NCI-H1436 (cell line): ENCODE measurements at regions not wholly inside any gene's neighbourhood (a gene's known extent, or its start where the extent isn't known, plus 50 kb on each side); places are given as distances from the start of the nearest gene placed in this dataset.

Source experiments
- DNase-seq: peaks from one replicate; lab custom pipeline; 2025; lab: John Stamatoyannopoulos, UW

- DNase-seq, result no peak
Measured at GRCh38 chr4:146998157-146998556, 52.5 kb upstream of the TTC29 start.

DNA sequence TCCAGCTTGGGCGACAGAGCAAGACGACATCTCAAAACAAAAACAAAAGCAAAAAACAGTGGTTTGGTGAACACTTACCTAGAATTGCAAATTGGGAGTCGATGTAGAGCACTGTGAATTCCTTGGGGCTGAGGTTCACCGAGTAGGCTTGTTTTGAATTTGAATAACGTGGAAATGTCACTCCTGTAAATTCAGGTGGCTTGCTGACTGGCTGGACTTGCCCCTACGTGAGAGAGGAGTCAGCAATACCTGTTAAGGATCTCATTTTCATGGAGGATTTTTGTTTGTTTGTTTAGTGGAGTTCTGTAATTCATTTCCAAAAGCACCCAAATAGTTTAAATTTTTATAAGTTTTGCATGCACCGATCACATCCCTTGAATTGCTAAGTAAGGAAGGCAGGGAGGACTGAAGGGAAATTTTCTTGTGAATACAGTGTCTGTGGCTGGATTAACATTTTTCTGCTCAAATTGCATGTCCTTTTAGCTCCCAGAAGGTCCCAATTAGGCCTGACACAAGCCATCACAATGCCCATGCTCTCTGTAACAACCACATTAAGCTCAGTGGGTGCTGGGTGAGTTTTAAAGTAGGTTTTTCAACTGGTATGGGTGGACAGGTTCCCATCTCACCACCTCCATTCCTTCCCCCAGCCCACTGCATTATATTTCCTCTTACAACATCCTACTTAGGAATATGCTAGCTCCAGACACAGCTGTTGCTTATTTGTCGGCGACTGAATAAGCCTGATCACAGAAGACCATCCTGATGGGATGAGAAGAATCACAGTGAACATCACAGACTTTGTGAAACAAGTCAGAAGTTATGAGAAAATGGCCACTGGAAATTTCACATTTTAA is 58.5 kb upstream of the TTC29 start:
- DNase-seq, result no peak

DNA sequence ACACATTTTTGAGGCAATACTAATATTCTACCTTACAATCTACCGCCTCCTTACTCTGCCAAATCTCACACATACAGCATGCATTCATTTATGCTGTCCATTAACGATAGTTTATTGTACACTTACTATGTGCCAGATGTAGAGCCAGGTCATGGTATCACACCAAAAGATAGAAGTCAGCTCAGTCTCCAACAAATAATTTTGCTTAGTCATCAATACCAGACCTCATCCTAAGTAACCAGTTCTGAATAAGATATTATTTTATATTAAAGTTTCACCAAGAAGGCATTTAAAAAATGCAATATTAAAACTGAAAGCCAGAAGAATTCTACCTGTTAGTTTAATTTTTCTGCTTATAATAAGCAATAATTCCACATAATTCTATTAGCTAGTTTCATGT is 60.6 kb upstream of the TTC29 start:
- DNase-seq, result no peak

DNA sequence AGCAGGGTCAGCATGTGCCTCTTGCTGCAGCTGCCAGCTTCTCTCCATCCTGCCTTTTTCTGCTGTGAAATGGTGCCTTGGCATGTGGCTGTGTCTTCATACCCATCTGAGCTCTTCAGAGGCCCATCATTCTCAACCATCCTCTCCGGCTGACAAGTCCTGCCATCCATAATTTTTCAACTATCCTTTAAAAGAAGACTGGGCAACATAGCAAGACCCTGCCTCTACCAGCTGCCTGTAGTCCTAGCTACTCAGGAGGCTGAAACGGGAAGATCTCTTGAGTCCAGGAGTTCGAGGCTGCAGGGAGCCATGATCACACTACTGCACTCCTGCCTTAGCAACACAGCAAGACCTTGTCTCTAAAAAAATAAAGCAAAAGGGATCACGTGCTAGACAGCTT is 64.2 kb upstream of the TTC29 start:
- no peak for DNase-seq

GRCh38 chr4:147011411-147011810 is 65.7 kb upstream of the TTC29 start:
- no peak for DNase-seq

- DNase-seq, result no peak
Measured at GRCh38 chr4:147012059-147012707, 66.5 kb upstream of the TTC29 start.

DNA sequence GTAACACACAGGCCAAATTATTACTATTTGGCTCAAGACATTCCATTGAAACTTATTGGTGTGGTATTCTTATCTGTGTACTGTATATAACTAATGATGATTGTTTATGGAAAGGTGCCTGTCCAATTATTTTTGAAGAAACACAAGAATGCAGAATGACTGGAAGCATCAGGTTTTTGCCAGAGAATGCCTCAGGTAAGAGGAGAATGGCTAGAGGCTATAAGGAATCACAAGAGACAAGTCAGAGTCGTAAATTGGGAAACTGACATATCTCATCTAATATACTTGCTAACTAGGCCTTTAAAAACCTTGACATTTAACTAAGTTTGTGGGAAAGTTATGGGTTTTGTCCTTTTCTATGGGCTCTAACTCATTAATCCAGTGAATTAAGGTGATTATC is 69.3 kb upstream of the TTC29 start:
- DNase-seq, result no peak

DNA sequence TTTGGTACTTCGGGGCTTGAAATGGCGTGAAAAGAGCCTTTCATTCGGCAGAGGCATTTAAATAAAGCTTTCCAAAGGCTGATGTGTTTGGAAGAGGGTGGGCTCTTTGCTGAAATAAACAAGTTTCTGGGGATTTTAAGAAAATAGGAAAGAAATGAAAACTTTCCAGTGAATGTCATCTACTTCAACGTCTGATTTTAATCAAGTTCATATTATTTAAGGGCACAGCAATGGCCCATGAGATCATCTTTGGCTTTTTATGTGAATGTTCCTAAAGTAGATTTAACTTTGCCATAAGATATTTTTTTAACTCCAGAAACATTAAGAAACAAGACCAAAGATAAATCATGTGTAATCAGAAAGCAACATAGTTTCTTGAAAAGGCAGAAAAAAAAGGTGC is 69.8 kb upstream of the TTC29 start:
- no peak for DNase-seq

DNA sequence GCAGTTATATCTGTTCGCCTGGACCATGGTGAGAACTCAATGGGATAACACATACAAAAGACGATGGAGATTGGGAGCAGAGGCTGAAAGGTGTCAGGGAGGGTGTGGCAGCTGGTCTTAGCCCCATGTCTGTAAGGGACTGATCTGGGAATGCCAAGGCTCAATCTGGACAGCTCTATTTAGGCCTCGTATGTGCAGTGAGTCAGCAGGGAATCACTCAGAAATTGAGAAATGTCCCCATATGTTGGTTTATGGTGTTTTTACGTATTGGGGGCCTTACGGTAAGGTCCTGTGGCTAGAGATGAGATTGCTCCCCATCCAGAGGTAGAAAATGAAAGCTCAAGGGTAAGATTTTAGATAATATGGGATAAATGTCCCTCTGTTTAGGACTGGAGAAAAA is 71.4 kb upstream of the TTC29 start:
- no peak for DNase-seq

DNA sequence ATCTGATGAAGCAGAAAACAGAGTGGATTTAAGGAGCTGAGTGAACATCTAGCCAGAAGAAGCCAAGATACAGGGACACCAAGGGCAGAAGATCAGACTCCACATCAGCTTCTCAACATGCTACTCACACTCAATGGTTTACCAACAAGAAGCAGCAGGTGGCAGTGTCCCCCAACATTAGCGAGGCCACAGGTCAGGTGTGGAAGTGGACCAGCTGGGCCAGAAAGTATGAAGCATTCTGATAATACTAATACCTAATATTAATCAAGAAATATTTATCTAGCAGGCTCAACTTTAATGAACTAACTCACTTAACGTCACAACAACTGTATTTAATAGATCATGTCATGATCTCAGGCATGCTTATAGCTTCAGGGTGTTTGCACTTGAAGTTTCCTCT is 73.4 kb upstream of the TTC29 start:
- no peak for DNase-seq

GRCh38 chr4:147020456-147020855 is 74.8 kb upstream of the TTC29 start:
- no peak for DNase-seq

GRCh38 chr4:147025042-147025441 is 79.4 kb upstream of the TTC29 start:
- DNase-seq, result no peak

- DNase-seq, result no peak
Measured at GRCh38 chr4:147029296-147029695, 83.6 kb upstream of the TTC29 start.

GRCh38 chr4:147034372-147034771 is 88.7 kb upstream of the TTC29 start:
- no peak for DNase-seq

- no peak for DNase-seq
Measured at GRCh38 chr4:147037069-147037468, 91.4 kb upstream of the TTC29 start.

DNA sequence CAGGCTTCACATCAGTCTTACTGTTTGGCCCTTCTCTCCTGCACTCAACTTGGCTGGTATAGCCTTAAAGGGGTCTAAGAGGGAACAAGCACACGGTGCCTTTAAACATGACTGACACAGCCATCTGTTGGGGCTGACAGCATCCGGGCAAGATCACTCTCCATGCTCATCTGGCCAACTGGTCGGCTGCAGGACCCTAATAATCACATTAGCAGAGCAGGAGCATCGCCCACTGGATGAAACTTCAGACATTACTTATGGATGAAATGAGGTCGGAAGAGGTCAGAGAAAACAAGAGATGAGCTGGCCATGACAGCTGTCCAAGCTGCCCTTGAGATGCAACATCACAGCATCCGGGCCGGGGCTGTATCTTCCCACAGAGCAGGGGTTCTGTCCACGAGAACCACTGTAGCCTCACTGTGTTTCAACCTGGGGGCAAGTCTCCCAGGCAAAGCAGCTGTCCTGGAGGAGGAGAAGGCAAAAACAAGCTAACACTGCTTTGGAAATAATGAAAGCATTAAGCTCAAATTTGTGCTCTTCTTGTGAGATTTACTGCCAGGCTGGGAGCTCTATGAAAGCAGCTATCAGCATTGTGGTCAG is 94.4 kb upstream of the TTC29 start:
- no peak for DNase-seq

DNA sequence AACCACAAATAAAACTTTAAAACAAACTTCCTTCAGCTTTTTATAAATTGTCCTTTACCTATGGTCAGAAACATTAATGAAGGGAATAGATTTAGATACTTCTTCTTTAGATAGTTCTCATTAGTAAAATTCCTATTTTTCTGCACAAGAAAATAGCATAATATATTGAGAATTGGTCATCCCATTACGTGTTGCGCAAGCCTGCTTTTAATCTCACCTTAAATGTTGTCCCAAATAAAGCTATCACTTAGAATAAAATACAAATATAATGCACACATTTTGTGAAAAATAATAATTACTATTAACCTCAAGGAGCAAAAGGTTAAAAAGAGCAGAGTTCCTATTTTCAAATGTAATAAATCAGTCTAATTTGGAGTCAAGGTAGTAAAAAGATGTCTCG is 95.2 kb upstream of the TTC29 start:
- DNase-seq, result no peak

- DNase-seq, result no peak
Measured at GRCh38 chr4:147041376-147041775, 95.7 kb upstream of the TTC29 start.

GRCh38 chr4:147042046-147042445 is 96.4 kb upstream of the TTC29 start:
- no peak for DNase-seq

DNA sequence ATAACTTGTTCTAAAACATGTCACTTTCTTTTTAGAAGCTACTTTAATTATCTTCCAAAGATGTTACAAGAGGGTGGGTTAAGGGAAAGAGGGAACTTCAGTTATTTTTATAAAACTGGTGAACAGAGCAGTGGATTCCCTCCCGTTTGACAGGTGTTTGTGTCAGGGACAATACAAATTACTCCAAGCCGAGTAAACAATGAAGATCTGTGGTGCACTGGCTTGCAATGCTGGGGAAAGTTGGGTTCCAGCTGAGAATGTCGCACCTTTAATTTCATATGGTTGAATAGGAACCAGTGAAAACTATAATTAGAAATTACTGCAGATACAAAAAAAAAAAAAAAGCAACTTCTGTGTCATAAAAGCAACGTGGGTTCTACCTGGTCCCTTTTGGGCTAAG is 98.6 kb upstream of the TTC29 start:
- no peak for DNase-seq

- DNase-seq, result no peak
Measured at GRCh38 chr4:147049946-147050345, 104.3 kb upstream of the TTC29 start.

GRCh38 chr4:147050356-147050765 is 104.7 kb upstream of the TTC29 start:
- DNase-seq, result no peak

- no peak for DNase-seq
Measured at GRCh38 chr4:147052361-147052760, 106.7 kb upstream of the TTC29 start.
